Neural progenitor cell (in vitro differentiated cells): ENCODE measurements at regions not wholly inside any gene's neighbourhood (a gene's known extent, or its start where the extent isn't known, plus 50 kb on each side); places are given as distances from the start of the nearest gene placed in this dataset.

Experiments used
- DNase-seq: peaks from one replicate; pipeline ENCODE4 v3.0.0-alpha.2; 2016; ENCODE audit warnings: low spot score
- H2AFZ ChIP-seq: fragments of 200-600 bp; sonication (generic); replicated peaks from 2 replicates; pipeline ENCODE4 v1.6.1; 2016; ENCODE audit warnings: antibody characterized with exemption
- H3F3A ChIP-seq: fragments of 200-600 bp; sonication (generic); 2 replicates; pipeline ENCODE4 v1.6.1; 2016; ENCODE audit warnings: antibody characterized with exemption, low read depth
- H3K27ac ChIP-seq: fragments of 200-600 bp; sonication (generic); 2 replicates; pipeline ENCODE4 v1.5.1; 2016; ENCODE audit warnings: mild to moderate bottlenecking
- H3K27me3 ChIP-seq: fragments of 200-600 bp; sonication (generic); 2 replicates; pipeline ENCODE4 v1.6.1; 2016; ENCODE audit warnings: mild to moderate bottlenecking, moderate library complexity
- H3K36me3 ChIP-seq: fragments of 200-600 bp; sonication (generic); 2 replicates; pipeline ENCODE4 v1.5.1; 2016
- H3K4me1 ChIP-seq: fragments of 200-600 bp; sonication (generic); 2 replicates; pipeline ENCODE4 v1.6.1; 2016; ENCODE audit warnings: mixed run types
- H3K4me2 ChIP-seq: fragments of 200-600 bp; sonication (generic); 2 replicates; pipeline ENCODE4 v1.6.1; 2016
- H3K4me3 ChIP-seq: fragments of 200-600 bp; sonication (generic); 2 replicates; pipeline ENCODE4 v1.5.1; 2016
- H3K79me2 ChIP-seq: fragments of 200-600 bp; sonication (generic); 2 replicates; pipeline ENCODE4 v1.6.1; 2016; ENCODE audit warnings: low read depth
- H3K9ac ChIP-seq: fragments of 200-600 bp; sonication (generic); 2 replicates; pipeline ENCODE4 v1.6.1; 2016
- H3K9me3 ChIP-seq: fragments of 200-600 bp; sonication (generic); 2 replicates; pipeline ENCODE4 v1.5.1; 2016; ENCODE audit warnings: low read depth
- H4K20me1 ChIP-seq: fragments of 200-600 bp; sonication (generic); 2 replicates; pipeline ENCODE4 v1.6.1; 2016; ENCODE audit warnings: low read depth
- H3K27ac Mint-ChIP-seq: 3 replicates; pipeline ENCODE4 v1.8.0; 2021; ENCODE audit warnings: mixed read lengths
- H3K27me3 Mint-ChIP-seq: 2 replicates; pipeline ENCODE4 v1.8.0; 2022; ENCODE audit warnings: low read depth, mild to moderate bottlenecking, inconsistent platforms, moderate library complexity, mixed read lengths; ENCODE audit not compliant: insufficient read depth
- H3K36me3 Mint-ChIP-seq: 3 replicates; pipeline ENCODE4 v1.8.0; 2021; ENCODE audit warnings: mixed read lengths
- H3K4me1 Mint-ChIP-seq: 3 replicates; pipeline ENCODE4 v1.8.0; 2021; ENCODE audit warnings: mixed read lengths
- H3K4me3 Mint-ChIP-seq: 3 replicates; pipeline ENCODE4 v1.8.0; 2021; ENCODE audit warnings: mild to moderate bottlenecking, moderate library complexity, mixed read lengths
- H3K9me3 Mint-ChIP-seq: 3 replicates; pipeline ENCODE4 v1.8.0; 2020; ENCODE audit warnings: mixed read lengths
- EZH2 ChIP-seq: fragments of 200-600 bp; sonication (generic); IDR thresholded peaks from 2 replicates; pipeline ENCODE4 v1.6.1; 2017; ENCODE audit warnings: antibody characterized with exemption, mild to moderate bottlenecking, moderate library complexity
- EZH2phosphoT487 ChIP-seq: fragments of 200-600 bp; sonication (generic); IDR thresholded peaks from 2 replicates; pipeline ENCODE4 v1.6.1; 2017; ENCODE audit warnings: antibody characterized with exemption
- TF ChIP-seq, protein P1 (sequence below): fragments of 200-600 bp; sonication (generic); IDR thresholded peaks from 2 replicates; pipeline ENCODE4 v1.5.1; 2017; ENCODE audit warnings: antibody characterized with exemption, mild to moderate bottlenecking

DNA sequence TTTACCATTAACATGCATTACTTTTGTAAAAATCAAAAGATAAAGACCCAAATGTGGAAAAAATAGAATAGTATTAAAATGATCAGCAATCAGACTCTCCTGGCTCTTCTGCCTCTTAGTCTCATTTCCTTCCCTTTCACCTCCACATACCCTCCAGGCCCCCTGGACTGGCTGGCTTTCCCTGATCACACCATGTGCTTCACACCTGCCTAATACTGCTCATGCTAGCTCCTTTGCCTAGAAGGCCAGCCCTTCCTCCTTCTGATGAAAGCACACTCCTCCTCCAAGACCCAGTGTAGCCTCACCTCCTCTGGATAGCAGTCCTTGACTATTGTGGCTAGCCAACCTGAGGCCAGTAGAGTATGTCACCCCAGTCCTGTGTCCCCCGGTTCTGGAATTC is 182.0 kb upstream of the HEY2 start:
- no peak for TF ChIP-seq EZH2phosphoT487
- TF ChIP-seq, protein P1, sequence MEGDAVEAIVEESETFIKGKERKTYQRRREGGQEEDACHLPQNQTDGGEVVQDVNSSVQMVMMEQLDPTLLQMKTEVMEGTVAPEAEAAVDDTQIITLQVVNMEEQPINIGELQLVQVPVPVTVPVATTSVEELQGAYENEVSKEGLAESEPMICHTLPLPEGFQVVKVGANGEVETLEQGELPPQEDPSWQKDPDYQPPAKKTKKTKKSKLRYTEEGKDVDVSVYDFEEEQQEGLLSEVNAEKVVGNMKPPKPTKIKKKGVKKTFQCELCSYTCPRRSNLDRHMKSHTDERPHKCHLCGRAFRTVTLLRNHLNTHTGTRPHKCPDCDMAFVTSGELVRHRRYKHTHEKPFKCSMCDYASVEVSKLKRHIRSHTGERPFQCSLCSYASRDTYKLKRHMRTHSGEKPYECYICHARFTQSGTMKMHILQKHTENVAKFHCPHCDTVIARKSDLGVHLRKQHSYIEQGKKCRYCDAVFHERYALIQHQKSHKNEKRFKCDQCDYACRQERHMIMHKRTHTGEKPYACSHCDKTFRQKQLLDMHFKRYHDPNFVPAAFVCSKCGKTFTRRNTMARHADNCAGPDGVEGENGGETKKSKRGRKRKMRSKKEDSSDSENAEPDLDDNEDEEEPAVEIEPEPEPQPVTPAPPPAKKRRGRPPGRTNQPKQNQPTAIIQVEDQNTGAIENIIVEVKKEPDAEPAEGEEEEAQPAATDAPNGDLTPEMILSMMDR: no peak
- no peak overlapping the region for H2AFZ ChIP-seq
- no peaks in the 10 kb centered on the region for H3K36me3 ChIP-seq
- no peaks in the 10 kb centered on the region for H3K79me2 ChIP-seq
- H3K27ac ChIP-seq: no peak overlapping the region
- peaks cover 16% of the 10 kb centered on the region for H3K4me1 ChIP-seq
- Mint-ChIP-seq H3K36me3 (no peaks in the 10 kb centered on the region), H3K4me3 (no peak overlapping the region), H3K27me3 (peaks cover 3% of the 10 kb centered on the region), H3K27ac (no peak overlapping the region), H3K4me1 (peaks cover 13% of the 10 kb centered on the region), H3K9me3 (no peaks in the 10 kb centered on the region)
- H3K9ac ChIP-seq: no peak overlapping the region
- no peaks in the 10 kb centered on the region for H3K9me3 ChIP-seq
- no peak overlapping the region for H3K4me3 ChIP-seq
- no peaks in the 10 kb centered on the region for H4K20me1 ChIP-seq
- peaks cover 11% of the 10 kb centered on the region for H3F3A ChIP-seq
- H3K4me2 ChIP-seq: no peak overlapping the region
- DNase-seq: no peak
- no peaks in the 10 kb centered on the region for H3K27me3 ChIP-seq

DNA sequence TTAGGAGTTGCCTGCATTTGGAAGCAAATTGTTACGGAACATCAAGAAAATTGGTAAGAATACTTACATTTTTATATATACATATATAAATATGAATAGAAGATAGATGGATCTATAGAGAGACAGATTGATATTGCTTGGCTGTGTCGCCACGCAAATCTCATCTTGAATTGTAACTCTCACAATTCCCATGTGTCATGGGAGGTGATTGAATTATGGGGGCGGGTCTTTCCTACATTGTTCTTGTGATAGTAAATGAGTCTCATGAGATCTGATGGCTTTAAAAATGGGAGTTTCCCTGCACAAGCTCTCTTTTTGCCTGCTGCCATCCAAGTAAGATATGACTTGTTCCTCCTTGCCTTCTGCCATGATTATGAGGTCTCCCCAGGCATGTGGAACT is 180.8 kb upstream of the HEY2 start:
- no peak overlapping the region for H3K27ac ChIP-seq
- no peak for DNase-seq
- no peaks in the 10 kb centered on the region for H3K9me3 ChIP-seq
- TF ChIP-seq EZH2: no peak
- TF ChIP-seq, protein P1: no peak
- no peak for TF ChIP-seq EZH2phosphoT487
- Mint-ChIP-seq H3K27ac (no peak overlapping the region), H3K4me1 (peaks cover 14% of the 10 kb centered on the region), H3K36me3 (no peaks in the 10 kb centered on the region), H3K4me3 (no peak overlapping the region), H3K27me3 (no peaks in the 10 kb centered on the region), H3K9me3 (no peaks in the 10 kb centered on the region)
- peaks cover 16% of the 10 kb centered on the region for H3K4me1 ChIP-seq
- no peak overlapping the region for H3K9ac ChIP-seq
- no peaks in the 10 kb centered on the region for H3K79me2 ChIP-seq
- no peaks in the 10 kb centered on the region for H3K27me3 ChIP-seq
- H2AFZ ChIP-seq: no peak overlapping the region
- H3K4me3 ChIP-seq: no peak overlapping the region
- no peaks in the 10 kb centered on the region for H4K20me1 ChIP-seq
- peaks cover 11% of the 10 kb centered on the region for H3F3A ChIP-seq
- no peaks in the 10 kb centered on the region for H3K36me3 ChIP-seq
- no peak overlapping the region for H3K4me2 ChIP-seq

DNA sequence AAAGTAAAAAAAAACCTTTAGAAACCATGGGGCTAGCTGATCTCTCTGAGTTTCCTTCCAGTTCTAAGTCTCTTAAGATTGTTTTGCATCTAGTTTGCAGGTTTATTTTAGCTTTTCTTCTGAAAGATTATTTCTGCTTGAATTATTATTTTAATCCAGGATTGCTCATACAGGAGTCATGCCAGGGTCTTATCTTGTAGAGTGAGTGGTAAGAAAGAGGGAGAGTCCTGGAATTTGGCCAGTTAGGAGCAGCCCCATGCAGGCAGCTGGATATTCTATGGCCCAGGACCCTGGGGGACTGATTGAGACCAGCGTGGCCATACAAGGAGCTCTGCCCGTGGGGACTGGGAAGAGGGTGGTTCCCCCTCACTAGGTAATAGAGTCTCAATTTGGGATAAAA is 178.9 kb upstream of the HEY2 start:
- TF ChIP-seq EZH2 (no peak), EZH2phosphoT487 (no peak)
- TF ChIP-seq, protein P1: no peak
- H3K4me1 ChIP-seq: peaks cover under 1% of the 10 kb centered on the region
- no peak overlapping the region for H2AFZ ChIP-seq
- no peaks in the 10 kb centered on the region for H3K27me3 ChIP-seq
- H3K27me3 Mint-ChIP-seq: no peaks in the 10 kb centered on the region
- no peak overlapping the region for H3K4me2 ChIP-seq
- H3K79me2 ChIP-seq: no peaks in the 10 kb centered on the region
- no peaks in the 10 kb centered on the region for H4K20me1 ChIP-seq
- H3K27ac ChIP-seq: no peak overlapping the region
- no peak overlapping the region for H3K4me3 Mint-ChIP-seq
- no peaks in the 10 kb centered on the region for H3K9me3 ChIP-seq
- H3K36me3 Mint-ChIP-seq: no peaks in the 10 kb centered on the region
- H3K36me3 ChIP-seq: no peaks in the 10 kb centered on the region
- H3K27ac Mint-ChIP-seq: no peak overlapping the region
- no peaks in the 10 kb centered on the region for H3K9me3 Mint-ChIP-seq
- H3K9ac ChIP-seq: no peak overlapping the region
- no peak overlapping the region for H3K4me3 ChIP-seq
- peaks cover 2% of the 10 kb centered on the region for H3K4me1 Mint-ChIP-seq
- no peaks in the 10 kb centered on the region for H3F3A ChIP-seq
- no peak for DNase-seq
